ENCODE measurements at regions not wholly inside any gene's neighbourhood (a gene's known extent, or its start where the extent isn't known, plus 50 kb on each side); places are given as distances from the start of the nearest gene placed in this dataset.

- DNase-seq: peak in 50 of 56 donors; percentile 8 to 85 (median 43)
These were observed 51.8 kb upstream of the DGKG start for GRCh38 chr3:186413615-186414415.

GRCh38 chr3:186411994-186412393 is 50.0 kb upstream of the DGKG start:
- DNase-seq: no peak
